Activated CD8-positive, alpha-beta memory T cell treated with anti-CD3 and anti-CD28 coated beads for 24 hours (primary cell): ENCODE measurements at regions not wholly inside any gene's neighbourhood (a gene's known extent, or its start where the extent isn't known, plus 50 kb on each side); places are given as distances from the start of the nearest gene placed in this dataset.
"Not testable (repeated sequence)": the region's sequence is repeated elsewhere in the genome, so short reads cannot be mapped to it uniquely, and the experiment has no call there.

Experiments
- DNase-seq: peaks from one replicate; pipeline ENCODE4 v3.0.0-alpha.2; 2020

DNA sequence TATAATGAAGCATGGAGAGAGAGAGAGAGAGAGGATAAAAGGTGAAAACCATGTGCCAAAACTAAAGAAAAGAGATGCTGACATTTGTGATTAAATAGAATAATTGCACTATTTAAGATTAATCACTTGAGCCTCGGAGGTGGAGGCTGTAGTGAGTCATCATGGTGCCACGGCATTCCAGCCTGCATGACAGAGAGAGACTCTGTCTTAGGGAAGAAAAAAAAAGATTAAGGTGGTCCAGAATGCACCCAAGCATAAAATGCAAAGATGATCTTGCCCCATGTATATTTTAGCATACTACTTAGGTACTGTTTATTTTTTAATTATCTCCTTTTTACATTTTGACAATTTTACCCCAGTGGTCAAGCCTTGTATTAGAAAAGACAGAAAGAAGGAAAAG lies 742.5 kb downstream of the SPATA31A1 start:
- DNase-seq = not testable (repeated sequence)

DNA sequence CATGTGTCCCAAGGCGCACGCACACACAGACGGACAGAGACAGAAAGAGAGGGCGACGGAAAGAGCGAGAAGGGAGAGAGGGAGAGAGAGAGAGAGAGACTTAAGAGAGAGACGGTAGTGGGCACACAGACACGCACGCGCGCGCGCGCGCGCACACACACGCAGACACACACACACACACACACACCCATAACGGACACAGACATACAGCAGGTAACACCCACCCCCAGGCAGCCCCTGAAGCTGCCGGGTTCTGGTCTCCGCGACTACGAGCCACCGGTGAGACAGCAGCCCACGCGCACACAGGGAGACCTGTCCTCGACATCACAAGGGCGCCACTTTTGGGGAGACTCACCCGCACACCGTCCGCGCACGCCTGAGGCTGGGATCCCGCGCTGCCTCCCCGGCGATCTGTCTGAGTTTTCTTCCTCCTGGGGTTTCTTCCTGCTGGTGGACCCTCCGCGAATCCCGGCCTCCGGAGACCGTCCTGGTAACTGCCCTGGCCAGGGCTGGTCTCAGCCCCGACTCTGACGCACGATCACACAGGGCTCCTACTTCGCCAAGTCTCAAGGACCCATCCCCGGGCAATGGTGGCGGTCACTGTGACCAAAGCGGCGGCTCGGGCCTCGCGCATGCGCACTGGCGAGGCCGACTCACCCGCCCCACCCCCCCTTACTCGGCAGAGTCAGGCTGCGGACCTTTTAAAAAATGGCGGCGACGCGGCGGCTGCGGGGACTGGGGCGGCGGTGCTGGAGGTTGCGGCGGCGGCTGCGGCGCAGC lies 750.7 kb downstream of the SPATA31A1 start:
- peak; percentile 79 for DNase-seq

DNA sequence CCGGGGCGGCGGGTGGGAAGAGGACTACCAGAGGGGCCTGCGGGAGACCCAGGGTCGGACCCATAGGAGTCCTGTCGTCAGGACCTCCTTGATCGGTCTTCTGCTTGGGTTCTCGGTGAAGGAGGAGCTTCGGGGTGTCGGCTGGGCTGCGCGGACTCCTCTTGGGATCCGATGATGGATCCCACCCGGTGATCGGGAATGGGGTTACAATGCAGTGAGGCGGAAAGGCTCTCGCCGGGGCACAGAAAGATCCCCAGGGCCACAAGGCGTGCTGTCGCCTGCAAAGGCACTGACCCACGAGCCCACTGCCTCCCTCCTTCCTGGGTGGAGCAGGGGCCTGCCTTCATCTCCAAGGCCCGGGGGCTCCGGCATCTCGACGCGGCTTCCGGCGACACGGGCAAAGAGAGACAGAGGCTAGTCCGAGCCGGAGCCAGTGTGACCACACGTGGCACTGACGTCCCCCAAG lies 751.3 kb downstream of the SPATA31A1 start:
- peak; percentile 78 for DNase-seq

DNA sequence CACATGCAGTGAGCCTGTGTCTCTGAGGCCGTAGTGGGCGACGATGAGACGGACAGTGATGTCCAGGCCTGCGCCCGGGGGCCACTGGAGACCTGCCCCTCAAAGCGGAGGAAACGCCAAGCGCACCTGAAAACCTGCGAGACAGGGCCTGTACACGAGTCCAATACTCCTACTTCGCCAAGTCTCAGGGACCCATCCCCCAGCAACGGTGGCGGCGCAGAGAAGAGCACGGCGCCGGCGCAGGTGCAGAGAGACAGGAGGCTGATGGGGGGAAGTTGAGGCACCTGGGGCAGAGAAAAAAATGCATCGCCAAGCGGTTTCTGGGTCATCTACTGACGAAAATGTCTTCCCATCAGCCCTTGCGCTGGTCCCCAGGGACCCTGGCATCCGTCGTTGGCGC lies 751.8 kb downstream of the SPATA31A1 start:
- DNase-seq = not testable (repeated sequence)

DNA sequence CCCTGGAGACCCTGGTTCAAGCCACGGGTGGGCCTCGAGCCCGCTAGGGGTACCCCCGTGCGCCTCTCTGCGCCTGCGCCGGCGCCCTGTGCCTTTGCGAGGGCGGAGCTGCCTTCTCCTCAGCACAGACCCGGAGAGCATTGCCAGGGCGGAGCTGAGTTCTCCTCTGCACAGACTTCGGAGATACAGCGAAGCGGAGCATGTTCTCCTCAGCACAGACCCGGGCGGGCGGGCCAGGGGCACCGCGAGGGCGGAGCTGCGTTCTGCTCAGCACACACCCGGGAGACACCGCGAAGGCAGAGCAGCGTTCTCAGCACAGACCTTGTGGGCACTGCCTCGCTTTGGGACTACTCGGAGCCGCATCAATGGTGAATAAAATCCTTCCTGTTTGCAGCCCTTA lies 753.0 kb downstream of the SPATA31A1 start:
- DNase-seq = not testable (repeated sequence)

DNA sequence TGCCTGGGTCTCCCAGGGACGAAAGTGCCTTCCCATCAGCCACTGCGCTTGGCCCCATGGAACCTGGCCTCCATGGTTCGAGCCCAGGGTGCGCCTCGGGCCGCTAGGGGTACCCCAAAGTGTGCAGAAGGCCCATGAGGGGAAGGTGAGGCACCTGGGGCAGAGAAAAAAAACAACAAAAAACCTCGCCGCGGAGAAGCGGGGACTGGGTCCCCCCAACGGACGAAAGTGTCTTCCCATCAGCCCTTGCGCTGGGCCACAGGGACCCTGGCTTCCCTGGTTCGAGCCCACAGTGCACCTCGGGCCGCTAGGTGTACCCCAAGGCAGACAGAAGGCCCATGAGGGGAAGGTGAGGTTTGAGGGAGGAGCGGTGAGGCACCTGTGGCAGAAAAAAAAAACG lies 755.3 kb downstream of the SPATA31A1 start:
- DNase-seq = peak; percentile 64

DNA sequence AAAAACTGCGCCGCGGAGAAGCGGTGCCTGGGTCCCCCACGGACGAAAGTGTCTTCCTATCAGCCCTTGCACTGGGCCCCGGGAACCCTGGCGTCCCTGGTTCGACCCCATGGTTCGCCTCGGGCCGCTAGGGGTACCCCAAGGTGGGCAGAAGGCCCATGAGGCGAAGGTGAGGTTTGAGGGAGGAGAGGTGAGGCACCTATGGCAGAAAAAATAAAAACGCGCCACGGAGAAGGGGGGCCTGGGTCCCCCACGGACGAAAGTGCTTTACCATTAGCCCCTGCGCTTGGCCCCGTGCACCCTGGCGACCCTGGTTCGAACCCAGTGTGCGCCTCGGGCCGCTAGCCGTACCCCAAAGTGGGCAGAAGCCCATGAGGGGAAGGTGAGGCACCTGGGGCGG lies 756.1 kb downstream of the SPATA31A1 start:
- peak; percentile 51 for DNase-seq

DNA sequence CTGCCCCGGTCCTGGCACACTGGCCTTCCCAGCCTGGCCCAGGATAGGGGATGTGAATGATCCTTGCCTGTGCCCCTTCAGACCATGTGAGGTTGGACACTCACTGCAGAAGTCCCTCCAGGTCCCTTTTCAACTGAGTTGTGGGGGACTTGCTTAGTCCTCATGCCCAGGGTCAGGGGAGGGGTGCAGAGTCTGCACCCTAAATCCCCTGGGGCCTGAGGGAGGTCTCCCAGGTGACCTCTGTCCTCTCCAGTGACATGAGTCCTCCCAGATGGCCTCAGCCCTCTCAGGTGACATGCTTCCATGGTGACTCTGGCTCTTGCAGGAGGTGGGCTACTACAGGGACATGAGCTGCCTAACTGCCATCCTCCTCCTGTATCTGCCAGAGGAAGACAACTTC lies 775.1 kb downstream of the SPATA31A1 start:
- not testable (repeated sequence) for DNase-seq

DNA sequence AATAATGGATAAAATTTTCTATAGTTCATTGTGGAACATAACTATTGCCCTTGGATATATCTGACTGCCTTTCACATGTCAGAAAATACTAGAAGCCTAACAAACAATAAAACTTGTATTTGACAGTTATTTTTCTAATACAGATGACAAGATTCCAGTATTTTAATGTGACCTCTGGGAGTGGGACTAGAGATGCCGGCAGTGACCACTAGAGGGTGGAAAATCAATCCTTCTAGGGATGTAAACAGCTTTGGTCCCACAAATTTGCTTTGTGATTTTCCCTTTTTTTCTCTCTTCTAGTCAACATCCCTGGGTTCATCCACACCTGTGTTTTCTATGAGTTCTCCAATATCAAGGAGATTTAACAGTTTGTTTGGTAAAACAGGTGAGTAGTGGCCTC lies 813.7 kb downstream of the SPATA31A1 start:
- not testable (repeated sequence) for DNase-seq

DNA sequence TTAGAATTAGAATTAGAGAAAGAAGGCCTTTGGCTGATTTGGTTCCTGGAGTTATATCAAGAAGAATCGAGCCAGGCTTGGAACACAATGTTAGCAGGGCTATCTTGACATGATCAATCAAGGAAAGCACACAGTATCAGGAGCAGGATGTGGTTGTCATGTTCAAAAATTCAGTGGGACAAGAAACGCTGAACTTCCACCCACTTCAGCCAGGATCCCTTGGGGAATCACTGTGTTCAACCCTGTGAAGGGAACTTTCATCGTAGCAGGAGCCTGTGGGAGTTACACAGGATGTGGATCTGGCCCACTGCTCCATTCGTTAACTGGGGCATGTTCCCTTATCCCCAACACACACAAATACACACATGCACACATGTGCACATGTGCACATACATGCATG lies 817.8 kb downstream of the SPATA31A1 start:
- DNase-seq = not testable (repeated sequence)

DNA sequence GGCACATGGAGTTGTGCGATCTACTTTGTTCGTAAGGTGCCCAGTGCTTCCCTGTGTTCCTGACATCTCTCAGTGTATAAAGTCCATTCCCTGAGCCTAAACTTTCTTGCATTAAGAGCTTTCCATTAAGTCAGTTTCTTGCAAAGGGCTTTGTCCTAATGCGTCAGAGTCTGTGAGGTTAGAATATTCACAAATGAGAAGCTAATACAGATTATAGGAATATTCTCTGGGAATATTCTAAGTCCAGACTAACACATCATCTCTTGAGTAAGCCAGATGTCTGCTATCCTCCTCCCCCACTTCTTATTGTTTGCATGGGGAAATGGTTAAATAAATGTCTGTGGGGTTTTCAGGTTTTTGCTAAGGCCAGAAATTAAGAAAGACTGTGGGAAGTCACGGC lies 818.6 kb downstream of the SPATA31A1 start:
- not testable (repeated sequence) for DNase-seq

DNA sequence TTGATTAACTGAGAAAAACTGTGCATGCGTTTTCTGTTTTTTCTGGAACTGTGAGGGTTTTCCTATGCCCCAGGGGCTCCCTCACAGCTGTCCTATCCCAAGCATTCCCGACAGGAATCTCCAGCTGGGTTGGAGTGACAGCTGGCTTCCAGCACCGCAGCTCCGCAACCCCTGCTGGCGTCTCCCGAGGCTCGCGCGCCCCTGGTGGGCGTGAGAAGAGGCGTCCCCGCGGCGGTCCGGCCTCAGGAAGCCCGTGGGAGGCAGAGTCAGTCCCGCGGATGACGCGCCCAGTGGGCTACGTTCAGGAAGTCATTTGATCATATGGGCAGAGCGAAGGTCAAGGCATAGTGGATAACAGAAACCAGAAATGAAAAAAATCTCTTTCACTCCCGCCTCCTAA lies 821.9 kb downstream of the SPATA31A1 start:
- not testable (repeated sequence) for DNase-seq

DNA sequence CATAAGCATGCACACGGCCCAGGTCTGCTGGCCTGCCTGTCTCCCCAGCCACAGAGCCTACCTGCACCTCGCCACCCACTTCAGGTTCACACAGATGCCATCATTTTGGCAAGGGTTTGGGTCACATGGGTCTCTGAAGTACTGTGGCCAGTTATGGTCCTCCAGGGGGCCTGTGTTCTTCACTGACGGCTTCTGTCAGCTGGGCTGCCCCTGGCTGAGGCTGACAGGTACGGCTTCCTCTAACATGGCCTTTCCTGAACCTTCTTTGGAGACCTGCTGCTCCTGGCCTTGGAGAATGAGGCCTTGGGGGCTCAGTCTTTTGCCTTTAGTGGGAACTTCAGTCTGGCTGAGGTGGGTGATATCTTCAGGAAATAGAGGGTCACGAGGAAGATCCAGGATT lies 835.9 kb downstream of the SPATA31A1 start:
- not testable (repeated sequence) for DNase-seq

DNA sequence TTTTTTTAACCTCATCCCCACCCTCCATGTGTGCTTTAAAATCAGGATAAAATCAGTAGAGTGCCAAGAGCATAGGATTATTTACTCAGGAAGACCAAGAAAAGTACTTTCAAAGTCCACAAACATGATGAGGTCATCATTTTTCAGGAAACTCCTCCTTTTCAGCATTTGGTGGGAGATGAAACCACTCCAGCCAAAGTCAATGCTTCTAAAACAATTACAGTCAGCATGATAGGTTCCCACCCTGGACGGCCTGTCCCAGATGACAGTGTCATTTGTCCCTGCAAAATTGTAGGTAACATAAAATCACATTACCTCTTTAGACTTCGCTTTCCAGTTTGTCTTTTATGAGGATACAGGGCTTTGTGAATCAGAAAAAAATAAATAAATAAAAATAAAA lies 836.7 kb downstream of the SPATA31A1 start:
- not testable (repeated sequence) for DNase-seq

DNA sequence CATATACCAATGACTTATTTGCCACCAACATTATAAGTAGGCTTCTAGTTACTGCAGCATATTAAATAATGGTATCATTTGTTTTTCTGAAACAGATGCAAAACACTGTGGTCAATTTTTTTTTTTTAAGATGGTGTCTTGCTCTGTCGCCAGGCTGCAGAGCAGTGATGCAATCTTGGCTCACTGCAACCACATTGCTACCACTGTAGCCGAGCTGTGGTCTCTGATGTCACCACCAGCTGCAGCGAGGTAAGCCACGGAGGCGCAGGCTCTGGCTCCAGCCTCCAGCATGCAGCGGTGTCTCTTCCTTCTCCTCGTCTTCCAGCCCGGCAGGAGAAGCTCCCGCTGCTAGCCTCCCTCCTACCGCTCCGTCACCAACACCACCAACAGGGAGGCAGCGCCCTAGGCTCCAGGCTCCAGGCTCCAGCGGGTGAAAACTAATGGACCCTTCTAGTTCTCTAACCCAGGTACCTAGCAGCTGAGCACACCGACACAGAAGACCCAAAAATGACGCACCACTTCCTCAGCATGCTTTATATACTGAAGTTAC lies 840.8 kb downstream of the SPATA31A1 start:
- DNase-seq = not testable (repeated sequence)

DNA sequence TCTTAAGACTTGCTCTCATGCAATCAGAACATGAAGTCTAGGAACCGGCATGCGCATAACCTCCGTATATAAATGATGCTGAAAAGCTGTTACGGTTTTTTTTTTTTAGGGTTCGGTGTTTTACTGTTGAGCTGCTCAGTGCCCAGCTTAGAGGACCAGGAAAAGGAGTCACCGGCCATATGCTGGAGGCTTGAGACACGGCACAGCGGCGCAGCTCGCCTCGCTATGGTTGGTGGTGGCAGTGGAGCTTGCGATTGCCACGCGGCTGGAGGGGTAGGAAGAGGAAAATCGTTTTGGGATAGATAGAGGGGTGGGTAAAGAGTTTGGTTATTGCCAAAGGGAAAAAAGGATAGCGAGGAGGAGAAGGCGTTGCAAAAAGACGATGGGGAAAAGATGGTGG lies 841.3 kb downstream of the SPATA31A1 start:
- not testable (repeated sequence) for DNase-seq

DNA sequence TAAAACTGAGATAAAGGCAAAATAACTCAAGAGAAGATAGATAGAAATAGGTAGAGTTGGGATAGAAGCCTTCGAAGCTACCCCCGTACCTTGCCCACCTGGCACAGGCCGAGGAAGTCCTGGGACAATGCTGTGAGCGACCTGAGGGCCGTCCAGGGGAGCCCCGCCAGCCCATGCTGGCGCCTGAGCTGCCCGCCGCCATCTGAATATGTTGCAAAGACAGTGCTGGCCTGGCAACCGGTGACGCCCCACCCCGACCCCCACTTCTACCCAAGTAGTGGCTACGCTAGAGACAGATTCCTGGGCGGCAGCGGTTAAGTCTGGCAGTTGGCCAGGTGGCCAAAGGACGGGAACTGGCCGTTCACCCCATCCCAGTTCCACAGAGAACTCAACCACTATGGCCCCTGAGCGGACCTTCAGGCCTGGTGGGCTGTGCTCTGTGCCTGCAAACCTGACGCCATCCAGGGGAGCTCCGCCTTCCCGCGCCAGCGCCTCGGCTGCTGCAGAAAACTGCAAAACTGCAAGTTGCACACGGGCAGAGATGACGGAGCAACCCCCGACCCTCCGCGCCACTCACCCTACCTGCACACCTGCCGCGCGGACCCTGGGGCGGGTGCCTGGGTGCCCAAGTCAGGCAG lies 866.2 kb downstream of the SPATA31A1 start:
- DNase-seq = not testable (repeated sequence)

DNA sequence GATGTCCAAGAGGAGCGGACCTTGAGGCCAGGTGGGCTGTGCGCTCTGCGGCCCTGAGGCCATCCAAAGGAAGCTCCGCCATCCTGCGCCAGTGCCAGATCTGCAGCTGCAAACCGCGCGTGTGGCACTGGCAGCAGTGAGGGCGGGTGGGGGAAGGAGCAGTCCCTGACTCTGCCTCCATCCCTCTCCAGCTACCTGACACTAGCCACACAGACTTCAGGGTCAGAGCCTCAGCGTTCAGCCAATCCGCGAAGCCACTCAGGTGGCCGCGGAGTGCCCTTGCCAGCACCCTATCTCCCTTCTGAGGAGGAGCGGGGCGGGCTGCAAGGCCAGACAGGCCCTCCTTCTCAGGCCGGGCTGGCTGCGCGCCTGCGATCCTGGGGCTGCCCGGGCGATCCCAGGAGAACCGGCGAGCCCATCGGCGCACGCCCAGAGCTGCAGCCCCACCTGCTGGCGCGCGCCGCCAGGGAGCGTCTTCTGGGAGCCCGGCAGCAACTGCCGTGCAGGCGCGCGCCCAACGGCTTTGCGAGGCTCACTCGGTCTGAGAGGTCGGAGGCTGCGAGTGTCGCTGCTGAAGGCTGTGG lies 867.2 kb downstream of the SPATA31A1 start:
- not testable (repeated sequence) for DNase-seq

DNA sequence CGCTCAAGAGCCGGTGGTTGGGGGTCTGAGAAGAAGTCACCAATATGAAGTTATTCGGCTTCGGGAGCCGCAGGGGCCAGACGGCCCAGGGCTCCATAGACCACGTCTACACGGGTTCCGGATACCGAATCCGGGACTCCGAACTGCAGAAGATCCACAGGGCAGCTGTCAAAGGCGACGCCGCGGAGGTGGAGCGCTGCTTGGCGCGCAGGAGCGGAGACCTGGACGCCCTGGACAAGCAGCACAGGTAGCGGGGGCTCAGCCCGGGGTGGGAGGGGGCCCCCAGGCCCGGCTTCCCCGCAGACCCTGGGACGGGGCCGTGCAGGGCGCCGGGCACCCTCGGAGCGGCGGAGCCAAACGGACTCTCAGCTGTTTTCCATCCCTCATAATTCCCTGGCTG lies 867.9 kb downstream of the SPATA31A1 start:
- DNase-seq = peak; percentile 53
